ENCODE measurements at regions not wholly inside any gene's neighbourhood (a gene's known extent, or its start where the extent isn't known, plus 50 kb on each side); places are given as distances from the start of the nearest gene placed in this dataset.
"Not testable (repeated sequence)": the region's sequence is repeated elsewhere in the genome, so short reads cannot be mapped to it uniquely, and the experiment has no call there.

DNA sequence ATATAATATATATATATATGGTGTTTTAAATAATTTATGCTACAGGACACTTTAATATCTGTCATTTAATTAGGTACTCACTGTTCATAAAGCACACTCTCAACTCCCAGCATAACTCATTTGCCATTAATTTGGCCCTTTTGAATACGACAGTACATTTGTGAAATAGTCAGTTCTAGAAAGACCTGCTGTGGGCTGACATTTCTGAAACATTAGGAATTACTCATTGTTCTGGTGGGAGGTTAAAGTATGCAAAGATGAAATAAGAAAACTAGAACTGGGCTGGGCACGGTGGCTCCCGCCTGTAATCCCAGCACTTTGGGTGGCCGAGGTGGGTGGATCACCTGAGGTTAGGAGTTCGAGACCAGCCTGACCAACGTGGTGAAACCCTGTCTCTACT lies 497.5 kb downstream of the UTRN start:
- Mint-ChIP-seq H3K27ac (no peak overlapping the region), H3K9me3 (no peaks in the 10 kb centered on the region), H3K36me3 (peaks cover 0 to 8% of the 10 kb centered on the region in 2 donors)
- DNase-seq (ENCODE audit: low spot score in 2 of 2) (peak in 1 of 2 donors; percentile 4), ATAC-seq (peak; percentile 43 to 81)

GRCh38 chr6:144785056-144785455 lies 499.9 kb downstream of the UTRN start:
- Mint-ChIP-seq H3K9me3 (no peaks in the 10 kb centered on the region), H3K36me3 (peaks cover 0 to 8% of the 10 kb centered on the region in 2 donors), H3K27ac (no peak overlapping the region)
- ATAC-seq (no peak), DNase-seq (ENCODE audit: low spot score in 2 of 2) (no peak)

- DNase-seq (ENCODE audit: low spot score in 2 of 2) (no peak), ATAC-seq (no peak)
- H3K27ac Mint-ChIP-seq = peak overlapping the region in 1 of 2 donors; percentile 22
- peaks cover 0 to 8% of the 10 kb centered on the region in 2 donors for H3K36me3 Mint-ChIP-seq
- no peaks in the 10 kb centered on the region for H3K9me3 Mint-ChIP-seq
These were observed 501.7 kb downstream of the UTRN start for GRCh38 chr6:144786825-144787224.

DNA sequence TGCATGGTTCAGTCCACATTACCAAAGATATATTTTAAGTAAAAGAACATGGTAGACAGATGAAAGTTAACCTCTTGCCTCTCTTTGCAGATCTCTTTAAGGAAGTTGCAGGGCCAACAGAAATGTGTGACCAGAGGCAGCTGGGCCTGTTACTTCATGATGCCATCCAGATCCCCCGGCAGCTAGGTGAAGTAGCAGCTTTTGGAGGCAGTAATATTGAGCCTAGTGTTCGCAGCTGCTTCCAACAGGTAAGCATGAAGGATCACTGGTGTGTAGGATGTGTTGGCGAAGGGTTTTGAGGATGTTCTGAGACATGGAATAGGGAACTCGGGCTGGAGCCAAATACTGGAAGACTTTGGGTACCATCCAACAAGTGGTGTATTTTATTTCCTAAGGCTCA lies 508.6 kb downstream of the UTRN start:
- no peak for DNase-seq (ENCODE audit: low spot score in 2 of 2)
- ATAC-seq = no peak
- peaks cover 4 to 17% of the 10 kb centered on the region in 2 donors for H3K9me3 Mint-ChIP-seq
- H3K36me3 Mint-ChIP-seq = peaks cover 26 to 34% of the 10 kb centered on the region in 2 donors
- no peak overlapping the region for H3K27ac Mint-ChIP-seq

GRCh38 chr6:144795022-144795421 lies 509.9 kb downstream of the UTRN start:
- ATAC-seq; H3K27ac Mint-ChIP-seq; DNase-seq (ENCODE audit: low spot score in 2 of 2): not testable (repeated sequence)
- peaks cover 4 to 17% of the 10 kb centered on the region in 2 donors for H3K9me3 Mint-ChIP-seq
- peaks cover 32 to 34% of the 10 kb centered on the region in 2 donors for H3K36me3 Mint-ChIP-seq

GRCh38 chr6:144796070-144796469 lies 510.9 kb downstream of the UTRN start:
- Mint-ChIP-seq H3K27ac (no peak overlapping the region), H3K36me3 (peaks cover 32 to 33% of the 10 kb centered on the region in 2 donors), H3K9me3 (peaks cover 4 to 17% of the 10 kb centered on the region in 2 donors)
- ATAC-seq (no peak), DNase-seq (ENCODE audit: low spot score in 2 of 2) (no peak)

DNA sequence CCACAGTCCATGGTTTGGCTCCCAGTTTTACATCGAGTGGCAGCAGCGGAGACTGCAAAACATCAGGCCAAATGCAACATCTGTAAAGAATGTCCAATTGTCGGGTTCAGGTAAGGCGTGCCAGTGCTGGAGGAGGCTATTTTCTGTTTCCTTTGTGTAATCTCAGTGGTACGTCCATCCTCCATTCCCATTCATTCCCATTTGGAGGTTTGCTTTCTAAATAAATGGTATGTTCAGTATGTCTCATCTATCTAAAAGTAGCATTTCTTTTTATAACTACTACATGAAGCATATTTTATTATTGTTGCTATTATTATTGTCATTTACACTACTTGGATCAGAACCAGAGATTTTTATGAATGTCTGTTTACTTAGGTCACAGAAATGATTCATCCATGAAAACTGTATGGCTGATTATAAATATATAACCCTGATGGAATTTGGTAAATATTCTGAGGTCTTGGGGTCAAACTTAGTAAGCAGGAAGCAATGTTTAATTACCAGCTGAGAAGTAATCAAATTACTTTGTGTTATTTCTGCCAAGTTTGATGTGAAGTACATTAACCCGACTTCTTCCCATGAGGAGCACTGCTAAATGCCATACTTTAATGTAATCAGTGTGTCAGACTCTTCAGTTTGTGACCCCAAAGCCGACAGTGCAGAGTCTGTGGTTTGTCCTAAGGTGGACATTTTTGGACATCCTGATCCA lies 512.9 kb downstream of the UTRN start:
- ATAC-seq = no peak
- Mint-ChIP-seq H3K9me3 (peaks cover 4 to 17% of the 10 kb centered on the region in 2 donors), H3K27ac (no peak overlapping the region), H3K36me3 (peaks cover 26 to 32% of the 10 kb centered on the region in 2 donors)
- no peak for DNase-seq (ENCODE audit: low spot score in 2 of 2)

DNA sequence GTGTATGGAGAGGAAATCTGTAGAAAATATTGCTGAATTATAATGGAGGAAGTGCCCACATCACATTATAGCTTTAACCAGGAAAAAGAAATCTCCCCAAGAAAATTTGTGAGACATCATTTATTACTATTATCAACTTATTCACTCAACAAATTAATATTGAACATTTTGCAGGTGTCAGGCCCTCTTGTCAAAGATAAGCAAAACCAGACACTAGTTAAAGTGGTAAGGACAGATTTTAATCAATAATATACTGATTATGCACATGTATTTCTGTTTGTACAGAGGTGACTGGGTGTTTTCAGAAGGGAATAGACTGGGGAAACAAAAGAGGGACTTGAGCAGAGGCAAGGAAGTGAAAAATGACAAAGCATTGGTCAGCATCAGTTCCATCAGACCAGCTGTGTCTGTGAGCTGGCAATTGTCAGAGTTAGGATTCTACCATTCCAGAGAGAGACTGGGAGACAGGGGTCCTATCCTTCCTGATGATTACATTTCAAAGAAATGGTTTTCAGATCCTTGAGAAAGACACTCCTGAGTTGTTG lies 519.2 kb downstream of the UTRN start:
- no peak for ATAC-seq
- peak overlapping the region in 1 of 2 donors; percentile 33 for H3K27ac Mint-ChIP-seq
- H3K36me3 Mint-ChIP-seq = peaks cover 6 to 7% of the 10 kb centered on the region in 2 donors
- no peak for DNase-seq (ENCODE audit: low spot score in 2 of 2)
- H3K9me3 Mint-ChIP-seq = no peaks in the 10 kb centered on the region

- DNase-seq (ENCODE audit: low spot score in 2 of 2) = no peak
- Mint-ChIP-seq H3K36me3 (peaks cover 7 to 10% of the 10 kb centered on the region in 2 donors), H3K27ac (peak overlapping the region in 1 of 2 donors; percentile 33), H3K9me3 (no peaks in the 10 kb centered on the region)
- ATAC-seq = no peak
These were observed 519.9 kb downstream of the UTRN start for GRCh38 chr6:144805049-144805448.

GRCh38 chr6:144806222-144806621 lies 521.1 kb downstream of the UTRN start:
- no peak for ATAC-seq
- Mint-ChIP-seq H3K36me3 (peaks cover 7 to 10% of the 10 kb centered on the region in 2 donors), H3K9me3 (no peaks in the 10 kb centered on the region), H3K27ac (no peak overlapping the region)
- no peak for DNase-seq (ENCODE audit: low spot score in 2 of 2)

DNA sequence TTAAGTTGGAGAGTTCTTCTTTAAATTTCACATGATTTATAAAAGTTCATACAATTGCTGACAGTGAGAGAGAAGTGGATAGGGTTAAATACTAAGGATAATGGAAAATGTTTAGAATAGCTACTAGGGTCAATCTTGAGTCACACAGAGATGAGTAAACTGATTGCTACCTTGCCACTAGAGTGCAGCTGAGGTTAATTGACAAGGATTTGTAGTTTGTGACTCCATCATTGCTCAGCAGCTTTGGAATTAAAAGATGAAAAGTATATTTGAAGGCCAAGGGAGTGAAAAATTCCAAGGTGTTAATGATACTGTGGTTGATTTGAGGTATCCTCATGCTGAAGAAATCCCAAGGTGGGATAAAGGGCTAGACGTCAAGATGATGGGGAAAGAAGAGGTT lies 524.0 kb downstream of the UTRN start:
- DNase-seq (ENCODE audit: low spot score in 2 of 2) (no peak), ATAC-seq (no peak)
- H3K9me3 Mint-ChIP-seq = no peaks in the 10 kb centered on the region
- H3K36me3 Mint-ChIP-seq = peaks cover 10 to 14% of the 10 kb centered on the region in 2 donors
- peak overlapping the region in 1 of 2 donors; percentile 53 for H3K27ac Mint-ChIP-seq

- Mint-ChIP-seq H3K9me3 (no peaks in the 10 kb centered on the region), H3K27ac (peak overlapping the region in 1 of 2 donors; percentile 20), H3K36me3 (peaks cover 10 to 14% of the 10 kb centered on the region in 2 donors)
- ATAC-seq (no peak), DNase-seq (ENCODE audit: low spot score in 2 of 2) (no peak)
These were observed 524.8 kb downstream of the UTRN start for GRCh38 chr6:144809969-144810368.

DNA sequence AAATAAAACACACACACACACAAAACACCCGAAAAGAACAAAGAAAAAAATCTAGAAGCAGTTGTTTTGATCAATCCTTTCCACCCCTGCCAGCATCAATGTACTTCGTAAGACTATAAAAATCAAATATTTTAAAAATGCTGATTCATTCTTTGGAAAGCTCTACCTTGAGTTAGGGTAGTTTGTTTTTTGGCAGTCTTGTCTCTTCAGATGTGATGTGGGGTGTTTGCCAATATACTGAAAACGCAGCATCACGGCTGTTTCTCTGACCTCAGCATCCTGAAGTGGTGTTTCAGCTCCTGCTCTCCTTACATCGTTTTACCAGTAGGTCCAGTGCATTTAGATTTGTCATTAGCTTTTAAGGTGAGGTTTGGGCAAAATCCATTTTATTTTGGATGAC lies 526.0 kb downstream of the UTRN start:
- Mint-ChIP-seq H3K9me3 (no peaks in the 10 kb centered on the region), H3K27ac (no peak overlapping the region), H3K36me3 (peaks cover 10 to 14% of the 10 kb centered on the region in 2 donors)
- ATAC-seq (no peak), DNase-seq (ENCODE audit: low spot score in 2 of 2) (no peak)

GRCh38 chr6:144816936-144817335 lies 531.8 kb downstream of the UTRN start:
- Mint-ChIP-seq H3K9me3 (no peaks in the 10 kb centered on the region), H3K27ac (no peak overlapping the region), H3K36me3 (peaks cover 0 to 7% of the 10 kb centered on the region in 2 donors)
- DNase-seq (ENCODE audit: low spot score in 2 of 2) (no peak), ATAC-seq (no peak)

DNA sequence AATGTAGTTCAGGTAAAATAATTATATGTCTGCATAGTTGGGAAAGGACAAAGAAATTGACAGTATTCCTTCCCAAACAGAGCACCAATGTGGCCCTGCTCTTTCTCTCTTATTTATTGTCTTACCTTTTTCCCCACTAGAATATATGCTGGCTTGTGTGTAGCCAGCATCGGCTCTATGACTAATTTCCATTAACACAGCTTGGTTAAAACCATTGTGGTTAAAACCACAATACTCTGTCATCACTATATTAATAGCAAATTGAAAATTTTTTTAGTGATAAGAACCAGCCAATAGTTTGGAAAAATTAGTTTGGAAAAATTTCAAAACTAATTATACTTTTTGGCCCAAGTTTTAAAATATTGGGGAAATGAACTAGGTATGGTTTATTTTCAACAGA lies 535.1 kb downstream of the UTRN start:
- no peak overlapping the region for H3K27ac Mint-ChIP-seq
- no peaks in the 10 kb centered on the region for H3K36me3 Mint-ChIP-seq
- no peak for DNase-seq (ENCODE audit: low spot score in 2 of 2)
- H3K9me3 Mint-ChIP-seq = no peaks in the 10 kb centered on the region
- no peak for ATAC-seq

- Mint-ChIP-seq H3K36me3 (no peaks in the 10 kb centered on the region), H3K27ac (no peak overlapping the region), H3K9me3 (no peaks in the 10 kb centered on the region)
- ATAC-seq (no peak), DNase-seq (ENCODE audit: low spot score in 2 of 2) (no peak)
These were observed 538.0 kb downstream of the UTRN start for GRCh38 chr6:144823131-144823530.

- DNase-seq (ENCODE audit: low spot score in 2 of 2) (no peak), ATAC-seq (no peak)
- no peaks in the 10 kb centered on the region for H3K9me3 Mint-ChIP-seq
- H3K27ac Mint-ChIP-seq = peak overlapping the region in 1 of 2 donors; percentile 51
- no peaks in the 10 kb centered on the region for H3K36me3 Mint-ChIP-seq
These were observed 538.9 kb downstream of the UTRN start for GRCh38 chr6:144824018-144824417.

Measured in activated naive CD4-positive, alpha-beta T cell treated with anti-CD3 and anti-CD28 coated beads, Interleukin-2, amount 50 U/mL, for 72 hours (primary cell).